SK-N-SH (cell line): ENCODE measurements at regions not wholly inside any gene's neighbourhood (a gene's known extent, or its start where the extent isn't known, plus 50 kb on each side); places are given as distances from the start of the nearest gene placed in this dataset.

Experiments used
- CTCF ChIA-PET: fragments of 300-600, 350-600 bp; formaldehyde crosslinking; extraction: SDS; loops from one replicate; lab custom pipeline; 2021; lab: Yijun Ruan, JAX
- POLR2A ChIA-PET: fragments of 350-600 bp; sonication (Branson Sonifier 250); formaldehyde crosslinking; extraction: SDS; loops from one replicate; lab custom pipeline; 2020; ENCODE audit warnings: antibody characterized with exemption, inconsistent platforms; lab: Yijun Ruan, JAX
- DNase-seq: peaks from one replicate; pipeline ENCODE4 v3.0.0; 2012
- H2AFZ ChIP-seq: fragments of 200-600 bp; sonication (generic); 2 replicates; pipeline ENCODE4 v1.8.1; 2016; ENCODE audit warnings: antibody characterized with exemption, mild to moderate bottlenecking, low read depth
- H3F3A ChIP-seq: fragments of 200-600 bp; sonication (generic); replicated peaks from 2 replicates; pipeline ENCODE3; 2016; ENCODE audit warnings: antibody characterized with exemption, mild to moderate bottlenecking; ENCODE audit not compliant: insufficient read depth
- H3K27ac ChIP-seq, 2 experiments: fragments of 200-500 bp in 1 of 2; fragments of 200-600 bp in 1 of 2; sonication (Bioruptor generic) in 1 of 2; sonication (generic), shearing (Covaris generic) in 1 of 2; 2 replicates each; pipeline versions ENCODE4 v1.5.1 to v1.6.1; 2014 to 2016; ENCODE audit warnings: low read depth in 2 of 2, inconsistent platforms in 1 of 2, low read length in 1 of 2, mild to moderate bottlenecking in 1 of 2, mixed read lengths in 1 of 2
- H3K27me3 ChIP-seq: fragments of 200-600 bp; sonication (generic), shearing (Covaris generic); 2 replicates; pipeline ENCODE4 v1.6.1; 2016; ENCODE audit warnings: mixed run types; ENCODE audit not compliant: insufficient read depth
- H3K36me3 ChIP-seq, 2 experiments: fragments of 200-500 bp in 1 of 2; fragments of 200-600 bp in 1 of 2; sonication (Bioruptor generic) in 1 of 2; sonication (generic) in 1 of 2; replicated peaks in 1 of 2; 2 replicates each; pipeline versions ENCODE3 to v1.5.1; 2014 to 2016; ENCODE audit warnings: low read length in 1 of 2, mild to moderate bottlenecking in 1 of 2; ENCODE audit not compliant: insufficient read depth in 2 of 2, control insufficient read depth in 1 of 2
- H3K4me1 ChIP-seq, 2 experiments: fragments of 200-500 bp in 1 of 2; fragments of 200-600 bp in 1 of 2; sonication (Bioruptor generic) in 1 of 2; sonication (generic), shearing (Covaris generic) in 1 of 2; 2 replicates each; pipeline versions ENCODE4 v1.5.1 to v1.6.1; 2014 to 2016; ENCODE audit warnings: low read depth in 1 of 2, low read length in 1 of 2, mixed run types in 1 of 2; ENCODE audit not compliant: insufficient read depth in 2 of 2, control insufficient read depth in 1 of 2
- H3K4me2 ChIP-seq: fragments of 200-600 bp; sonication (generic), shearing (Covaris generic); 2 replicates; pipeline ENCODE4 v1.6.1; 2017; ENCODE audit warnings: mixed run types
- H3K4me3 ChIP-seq, 2 experiments: fragments of 200-500 bp in 1 of 2; fragments of 200-600 bp in 1 of 2; sonication (Bioruptor generic) in 1 of 2; sonication (generic), shearing (Covaris generic) in 1 of 2; 2 replicates each; pipeline versions ENCODE4 v1.5.1 to v1.8.1; 2014 to 2016; ENCODE audit warnings: low read depth in 2 of 2, inconsistent platforms in 1 of 2, low read length in 1 of 2, mild to moderate bottlenecking in 1 of 2, mixed read lengths in 1 of 2, moderate library complexity in 1 of 2
- H3K79me2 ChIP-seq: fragments of 200-600 bp; sonication (generic); 2 replicates; pipeline ENCODE4 v1.8.1; 2017; ENCODE audit warnings: mild to moderate bottlenecking; ENCODE audit not compliant: insufficient read depth
- H3K9ac ChIP-seq: fragments of 200-600 bp; sonication (generic); 2 replicates; pipeline ENCODE4 v1.6.1; 2017; ENCODE audit warnings: mixed run types
- H3K9me2 ChIP-seq: fragments of 200-600 bp; sonication (generic); 2 replicates; pipeline ENCODE4 v1.6.1; 2017; ENCODE audit warnings: mixed run types
- H3K9me3 ChIP-seq: fragments of 200-600 bp; sonication (generic); 2 replicates; pipeline ENCODE4 v1.6.1; 2017; ENCODE audit warnings: mixed run types, mild to moderate bottlenecking, moderate library complexity
- H4K20me1 ChIP-seq: fragments of 200-600 bp; sonication (generic); 2 replicates; pipeline ENCODE4 v1.6.1; 2017; ENCODE audit warnings: mild to moderate bottlenecking, mixed run types; ENCODE audit not compliant: insufficient read depth
- FOSL2 ChIP-seq: IDR thresholded peaks from 2 replicates; pipeline ENCODE4 v1.4.0; 2012; ENCODE audit warnings: low read depth, mild to moderate bottlenecking, moderate library complexity, borderline replicate concordance
- FOXM1 ChIP-seq: IDR thresholded peaks from 2 replicates; pipeline ENCODE4 v1.4.0; 2012; ENCODE audit warnings: low read depth, mild to moderate bottlenecking
- JUND ChIP-seq: IDR thresholded peaks from 2 replicates; pipeline ENCODE4 v1.4.0; 2012
- NFIC ChIP-seq: IDR thresholded peaks from 2 replicates; pipeline ENCODE4 v1.4.0; 2012; ENCODE audit warnings: borderline replicate concordance
- NRF1 ChIP-seq: IDR thresholded peaks from 2 replicates; pipeline ENCODE4 v1.6.1; 2012; ENCODE audit warnings: low read depth, mild to moderate bottlenecking, low read length
- POLR2AphosphoS5 ChIP-seq: IDR thresholded peaks from 2 replicates; pipeline ENCODE4 v1.6.1; 2012; ENCODE audit warnings: low read depth, low read length
- RAD21 ChIP-seq: IDR thresholded peaks from 2 replicates; pipeline ENCODE4 v1.6.1; 2012; ENCODE audit warnings: mild to moderate bottlenecking, low read length
- RXRA ChIP-seq: IDR thresholded peaks from 2 replicates; pipeline ENCODE4 v1.4.0; 2012; ENCODE audit warnings: low read depth, mild to moderate bottlenecking, borderline replicate concordance
- SMC3 ChIP-seq: IDR thresholded peaks from 2 replicates; pipeline ENCODE4 v1.6.1; 2012; ENCODE audit warnings: low read depth, low read length, improper control_type of control experiment
- TCF12 ChIP-seq: IDR thresholded peaks from 2 replicates; pipeline ENCODE4 v1.4.0; 2012
- YY1 ChIP-seq: IDR thresholded peaks from 2 replicates; pipeline ENCODE4 v1.4.0; 2012; ENCODE audit warnings: low read depth, mild to moderate bottlenecking
- WGBS: methylation state at CpG from one replicate; pipeline ENCODE4 v1.1.6; 2017; ENCODE audit warnings: low lambda C conversion rate; 5-methylcytosine and 5-hydroxymethylcytosine counted together
- TF ChIP-seq, protein P1 (sequence below): fragments of 200-600 bp; sonication (generic); IDR thresholded peaks from 2 replicates; pipeline ENCODE4 v1.6.1; 2017; ENCODE audit warnings: antibody characterized with exemption, mild to moderate bottlenecking, moderate library complexity
- TF ChIP-seq, protein P2 (sequence below): IDR thresholded peaks from 2 replicates; pipeline ENCODE4 v1.4.0; 2012; ENCODE audit warnings: low read depth, borderline replicate concordance
- TF ChIP-seq, protein P3 (sequence below): IDR thresholded peaks from 2 replicates; pipeline ENCODE4; 2012
- TF ChIP-seq, protein P4 (sequence below): IDR thresholded peaks from 2 replicates; pipeline ENCODE4 v1.4.0; 2012; ENCODE audit warnings: low read depth, borderline replicate concordance
- TF ChIP-seq, protein P5 (sequence below): IDR thresholded peaks from 2 replicates; pipeline ENCODE4 v1.4.0; 2012; ENCODE audit warnings: low read depth
- TF ChIP-seq, protein P6 (sequence below): fragments of 150-350 bp; IDR thresholded peaks from 2 replicates; pipeline ENCODE4 v1.6.1; 2016; ENCODE audit warnings: mild to moderate bottlenecking, low read depth, low read length
- TF ChIP-seq, protein P7 (sequence below): fragments of 150-350 bp; IDR thresholded peaks from 2 replicates; pipeline ENCODE4 v1.6.1; 2017; ENCODE audit warnings: antibody characterized with exemption, low read length, low read depth, borderline replicate concordance

DNA sequence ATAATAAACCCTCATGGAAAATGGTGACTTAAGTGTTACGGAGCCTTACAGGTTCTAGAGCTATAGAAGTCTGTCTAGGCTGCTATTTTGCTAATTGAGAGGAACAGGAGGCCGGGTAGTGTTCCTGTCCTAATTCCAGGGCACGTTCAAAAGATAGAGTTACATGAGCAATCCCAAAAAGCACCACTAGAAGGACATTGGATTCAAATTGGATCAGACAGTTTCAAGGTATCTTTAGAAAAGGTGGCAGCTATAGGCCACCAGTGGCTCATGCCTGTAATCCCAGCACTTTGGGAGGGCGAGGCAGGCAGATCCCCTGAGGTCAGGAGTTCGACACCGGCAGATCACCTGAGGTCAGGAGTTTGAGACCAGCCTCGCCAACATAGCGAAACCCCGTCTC, 458.8 kb downstream of the TMEM232 start:
- H2AFZ ChIP-seq, result no peak overlapping the region
- no peak overlapping the region for H3K9ac ChIP-seq
- no peak overlapping the region for H3K27ac ChIP-seq
- H3K4me1 ChIP-seq, result no peaks in the 10 kb centered on the region
- no peaks in the 10 kb centered on the region for H3K9me2 ChIP-seq
- H4K20me1 ChIP-seq, result no peaks in the 10 kb centered on the region
- WGBS, result 85% methylated on average over 8 of the region's 9 CpGs
- no peak for DNase-seq
- CTCF ChIA-PET, result no interaction called here
- H3K79me2 ChIP-seq, result no peaks in the 10 kb centered on the region
- H3K27me3 ChIP-seq, result no peaks in the 10 kb centered on the region
- H3K4me2 ChIP-seq, result no peak overlapping the region
- H3K36me3 ChIP-seq, result no peaks in the 10 kb centered on the region
- no peaks in the 10 kb centered on the region for H3F3A ChIP-seq
- TF ChIP-seq NRF1, result no peak
- TF ChIP-seq, protein P1, sequence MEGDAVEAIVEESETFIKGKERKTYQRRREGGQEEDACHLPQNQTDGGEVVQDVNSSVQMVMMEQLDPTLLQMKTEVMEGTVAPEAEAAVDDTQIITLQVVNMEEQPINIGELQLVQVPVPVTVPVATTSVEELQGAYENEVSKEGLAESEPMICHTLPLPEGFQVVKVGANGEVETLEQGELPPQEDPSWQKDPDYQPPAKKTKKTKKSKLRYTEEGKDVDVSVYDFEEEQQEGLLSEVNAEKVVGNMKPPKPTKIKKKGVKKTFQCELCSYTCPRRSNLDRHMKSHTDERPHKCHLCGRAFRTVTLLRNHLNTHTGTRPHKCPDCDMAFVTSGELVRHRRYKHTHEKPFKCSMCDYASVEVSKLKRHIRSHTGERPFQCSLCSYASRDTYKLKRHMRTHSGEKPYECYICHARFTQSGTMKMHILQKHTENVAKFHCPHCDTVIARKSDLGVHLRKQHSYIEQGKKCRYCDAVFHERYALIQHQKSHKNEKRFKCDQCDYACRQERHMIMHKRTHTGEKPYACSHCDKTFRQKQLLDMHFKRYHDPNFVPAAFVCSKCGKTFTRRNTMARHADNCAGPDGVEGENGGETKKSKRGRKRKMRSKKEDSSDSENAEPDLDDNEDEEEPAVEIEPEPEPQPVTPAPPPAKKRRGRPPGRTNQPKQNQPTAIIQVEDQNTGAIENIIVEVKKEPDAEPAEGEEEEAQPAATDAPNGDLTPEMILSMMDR, result peak; percentile 19; the same call in 1 of the 2 replicates
- TF ChIP-seq, all 33 proteins: peak for 1
- Histone ChIP-seq H3K9me3 (no peaks in the 10 kb centered on the region), H3K4me3 (no peak overlapping the region)
- POLR2A ChIA-PET, result no interaction called here

DNA sequence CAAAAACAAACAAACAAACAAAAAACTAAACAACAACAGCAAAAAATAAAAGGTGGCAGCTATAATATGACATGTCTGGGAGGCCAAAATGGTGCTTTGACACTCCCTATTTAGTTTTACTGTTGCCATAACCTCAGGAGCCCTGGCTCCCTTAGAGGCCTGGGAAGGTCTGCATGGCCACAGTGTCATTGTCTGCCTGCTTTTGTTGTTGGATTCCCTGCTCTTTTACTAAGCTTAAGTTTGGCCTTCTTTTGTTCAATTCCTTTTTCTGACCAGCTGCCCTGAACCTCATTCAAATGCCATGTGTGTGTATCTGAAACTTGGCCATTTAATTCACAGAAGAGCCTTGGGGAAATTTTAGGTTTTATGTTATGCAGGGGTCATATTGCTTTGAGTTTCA, 458.2 kb downstream of the TMEM232 start:
- POLR2A ChIA-PET, result no interaction called here

More for the DNA sequence above, 458.2 kb downstream of the TMEM232 start:
- no peaks in the 10 kb centered on the region for H3K4me1 ChIP-seq
- H3K36me3 ChIP-seq, result no peaks in the 10 kb centered on the region
- no peak for DNase-seq
- TF ChIP-seq POLR2AphosphoS5, result no peak
- no peak for TF ChIP-seq NRF1
- TF ChIP-seq, protein P2, sequence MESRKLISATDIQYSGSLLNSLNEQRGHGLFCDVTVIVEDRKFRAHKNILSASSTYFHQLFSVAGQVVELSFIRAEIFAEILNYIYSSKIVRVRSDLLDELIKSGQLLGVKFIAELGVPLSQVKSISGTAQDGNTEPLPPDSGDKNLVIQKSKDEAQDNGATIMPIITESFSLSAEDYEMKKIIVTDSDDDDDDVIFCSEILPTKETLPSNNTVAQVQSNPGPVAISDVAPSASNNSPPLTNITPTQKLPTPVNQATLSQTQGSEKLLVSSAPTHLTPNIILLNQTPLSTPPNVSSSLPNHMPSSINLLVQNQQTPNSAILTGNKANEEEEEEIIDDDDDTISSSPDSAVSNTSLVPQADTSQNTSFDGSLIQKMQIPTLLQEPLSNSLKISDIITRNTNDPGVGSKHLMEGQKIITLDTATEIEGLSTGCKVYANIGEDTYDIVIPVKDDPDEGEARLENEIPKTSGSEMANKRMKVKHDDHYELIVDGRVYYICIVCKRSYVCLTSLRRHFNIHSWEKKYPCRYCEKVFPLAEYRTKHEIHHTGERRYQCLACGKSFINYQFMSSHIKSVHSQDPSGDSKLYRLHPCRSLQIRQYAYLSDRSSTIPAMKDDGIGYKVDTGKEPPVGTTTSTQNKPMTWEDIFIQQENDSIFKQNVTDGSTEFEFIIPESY, result no peak
- TF ChIP-seq, protein P3, sequence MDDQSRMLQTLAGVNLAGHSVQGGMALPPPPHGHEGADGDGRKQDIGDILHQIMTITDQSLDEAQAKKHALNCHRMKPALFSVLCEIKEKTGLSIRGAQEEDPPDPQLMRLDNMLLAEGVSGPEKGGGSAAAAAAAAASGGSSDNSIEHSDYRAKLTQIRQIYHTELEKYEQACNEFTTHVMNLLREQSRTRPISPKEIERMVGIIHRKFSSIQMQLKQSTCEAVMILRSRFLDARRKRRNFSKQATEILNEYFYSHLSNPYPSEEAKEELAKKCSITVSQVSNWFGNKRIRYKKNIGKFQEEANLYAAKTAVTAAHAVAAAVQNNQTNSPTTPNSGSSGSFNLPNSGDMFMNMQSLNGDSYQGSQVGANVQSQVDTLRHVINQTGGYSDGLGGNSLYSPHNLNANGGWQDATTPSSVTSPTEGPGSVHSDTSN, result no peak
- no peak for TF ChIP-seq NFIC
- TF ChIP-seq TCF12, result no peak
- TF ChIP-seq, protein P4, sequence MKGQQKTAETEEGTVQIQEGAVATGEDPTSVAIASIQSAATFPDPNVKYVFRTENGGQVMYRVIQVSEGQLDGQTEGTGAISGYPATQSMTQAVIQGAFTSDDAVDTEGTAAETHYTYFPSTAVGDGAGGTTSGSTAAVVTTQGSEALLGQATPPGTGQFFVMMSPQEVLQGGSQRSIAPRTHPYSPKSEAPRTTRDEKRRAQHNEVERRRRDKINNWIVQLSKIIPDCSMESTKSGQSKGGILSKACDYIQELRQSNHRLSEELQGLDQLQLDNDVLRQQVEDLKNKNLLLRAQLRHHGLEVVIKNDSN, result no peak
- no peak for TF ChIP-seq RAD21
- no peak for TF ChIP-seq RXRA
- TF ChIP-seq YY1, result no peak
- no peak for TF ChIP-seq FOSL2
- TF ChIP-seq, protein P1, result no peak
- no peak for TF ChIP-seq JUND
- TF ChIP-seq, protein P5, sequence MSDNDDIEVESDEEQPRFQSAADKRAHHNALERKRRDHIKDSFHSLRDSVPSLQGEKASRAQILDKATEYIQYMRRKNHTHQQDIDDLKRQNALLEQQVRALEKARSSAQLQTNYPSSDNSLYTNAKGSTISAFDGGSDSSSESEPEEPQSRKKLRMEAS, result no peak
- TF ChIP-seq, protein P6, sequence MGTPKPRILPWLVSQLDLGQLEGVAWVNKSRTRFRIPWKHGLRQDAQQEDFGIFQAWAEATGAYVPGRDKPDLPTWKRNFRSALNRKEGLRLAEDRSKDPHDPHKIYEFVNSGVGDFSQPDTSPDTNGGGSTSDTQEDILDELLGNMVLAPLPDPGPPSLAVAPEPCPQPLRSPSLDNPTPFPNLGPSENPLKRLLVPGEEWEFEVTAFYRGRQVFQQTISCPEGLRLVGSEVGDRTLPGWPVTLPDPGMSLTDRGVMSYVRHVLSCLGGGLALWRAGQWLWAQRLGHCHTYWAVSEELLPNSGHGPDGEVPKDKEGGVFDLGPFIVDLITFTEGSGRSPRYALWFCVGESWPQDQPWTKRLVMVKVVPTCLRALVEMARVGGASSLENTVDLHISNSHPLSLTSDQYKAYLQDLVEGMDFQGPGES, result no peak
- no peak for TF ChIP-seq SMC3
- TF ChIP-seq FOXM1, result no peak
- TF ChIP-seq, protein P7, sequence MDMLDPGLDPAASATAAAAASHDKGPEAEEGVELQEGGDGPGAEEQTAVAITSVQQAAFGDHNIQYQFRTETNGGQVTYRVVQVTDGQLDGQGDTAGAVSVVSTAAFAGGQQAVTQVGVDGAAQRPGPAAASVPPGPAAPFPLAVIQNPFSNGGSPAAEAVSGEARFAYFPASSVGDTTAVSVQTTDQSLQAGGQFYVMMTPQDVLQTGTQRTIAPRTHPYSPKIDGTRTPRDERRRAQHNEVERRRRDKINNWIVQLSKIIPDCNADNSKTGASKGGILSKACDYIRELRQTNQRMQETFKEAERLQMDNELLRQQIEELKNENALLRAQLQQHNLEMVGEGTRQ, result no peak
- H4K20me1 ChIP-seq, result no peaks in the 10 kb centered on the region
- H3K9ac ChIP-seq, result no peak overlapping the region
- no peaks in the 10 kb centered on the region for H3K27me3 ChIP-seq
- H2AFZ ChIP-seq, result no peak overlapping the region
- no peaks in the 10 kb centered on the region for H3K9me3 ChIP-seq
- no peak overlapping the region for H3K4me3 ChIP-seq
- H3K9me2 ChIP-seq, result no peaks in the 10 kb centered on the region
- no peaks in the 10 kb centered on the region for H3F3A ChIP-seq
- H3K4me2 ChIP-seq, result no peak overlapping the region
- H3K79me2 ChIP-seq, result no peaks in the 10 kb centered on the region
- no peak overlapping the region for H3K27ac ChIP-seq
- CTCF ChIA-PET, result no interaction called here
